ENCODE measurements at regions not wholly inside any gene's neighbourhood (a gene's known extent, or its start where the extent isn't known, plus 50 kb on each side); places are given as distances from the start of the nearest gene placed in this dataset.

DNA sequence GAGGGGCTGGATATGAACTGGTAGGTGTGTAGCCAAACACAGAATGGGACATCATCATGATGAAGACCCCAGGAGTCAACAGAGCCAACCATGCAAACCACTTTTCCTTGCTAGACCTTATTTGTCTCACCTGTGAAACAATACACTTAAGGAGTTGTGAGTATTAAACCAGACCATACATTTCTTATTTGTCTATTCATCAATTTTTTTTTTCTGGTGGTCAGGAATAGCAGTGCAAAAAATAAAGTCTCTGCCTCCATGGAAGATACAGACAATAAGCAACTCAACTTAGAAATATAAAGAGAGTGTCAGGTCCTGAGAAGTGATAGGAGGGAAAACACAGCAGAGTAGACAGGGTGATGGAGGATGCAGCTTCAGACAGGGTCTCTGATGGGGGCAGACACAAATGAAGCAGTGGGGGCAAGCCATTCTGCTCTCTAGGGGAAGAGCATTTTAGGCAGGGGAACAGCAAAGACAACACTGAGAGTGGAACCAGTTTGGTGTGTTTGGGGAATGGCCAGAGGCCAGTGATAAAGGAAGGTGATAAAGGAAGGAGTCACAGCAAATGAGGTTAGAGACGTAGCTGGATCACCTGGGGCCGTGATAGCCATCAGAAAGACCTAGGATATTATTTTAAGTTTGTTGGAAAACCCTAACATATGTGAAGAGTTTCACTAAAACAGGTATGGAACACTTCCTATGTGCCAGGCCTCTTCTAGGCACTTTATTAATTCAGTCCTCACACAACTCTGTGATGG lies 256.2 kb downstream of the MAN2A1 start:
- Histone ChIP-seq H3K9ac (ENCODE audit: low read length) (no peak overlapping the region), H3K27me3 (ENCODE audit: insufficient read depth, low read length) (peaks cover 13% of the 10 kb centered on the region), H3K4me1 (ENCODE audit: control insufficient read depth in 1 of 2, insufficient read depth in 2 of 2, low read length in 2 of 2) (no peaks in the 10 kb centered on the region; a peak in 1 of 4 replicates), H3K36me3 (ENCODE audit: control insufficient read depth in 1 of 2, insufficient read depth in 2 of 2, low read length in 2 of 2) (no peaks in the 10 kb centered on the region), H3K79me2 (ENCODE audit: insufficient read depth, low read length) (no peaks in the 10 kb centered on the region), H4K20me1 (ENCODE audit: insufficient read depth) (no peaks in the 10 kb centered on the region), H3K9me2 (ENCODE audit: insufficient read depth) (no peaks in the 10 kb centered on the region), H3K4me2 (ENCODE audit: low read length) (no peak overlapping the region), H3K27ac (ENCODE audit: low read depth, low read length) (no peak overlapping the region), H2AFZ (ENCODE audit: low read depth, low read length, poor library complexity, severe bottlenecking) (no peak overlapping the region), H3K4me3 (replicated peaks in 1 of 2; ENCODE audit: low read depth in 1 of 2, low read length in 2 of 2) (no peak overlapping the region), H3K9me3 (ENCODE audit: control insufficient read depth in 1 of 2, insufficient read depth in 1 of 2, low read depth in 1 of 2, low read length in 2 of 2) (no peaks in the 10 kb centered on the region)
- ATAC-seq = no peak
- BruUV-seq (replicated peaks) = no TSS peak
- POLR2A ChIA-PET = no interaction called here
- CTCF ChIA-PET = no interaction called here
- no peak for DNase-seq (ENCODE audit: low read depth, low spot score)
- intact Hi-C loops (cut with micrococcal nuclease) = no loop called here
- RAD21 ChIA-PET (ENCODE audit: low non-redundant PET in 1 of 2, low total read pairs in 2 of 2, uncharacterized antibody in 2 of 2, unreplicated experiment in 2 of 2) = no interaction called here
- TF ChIP-seq POLR2A (IDR thresholded peaks at IDR 0.05; ENCODE audit: borderline replicate concordance, extremely low read depth, insufficient read depth, insufficient read length) (no peak), EZH2phosphoT487 (IDR thresholded peaks at IDR 0.05; ENCODE audit: borderline replicate concordance) (no peak), ELF1 (IDR thresholded peaks at IDR 0.05; ENCODE audit: borderline replicate concordance, low read depth) (no peak), EZH2 (IDR thresholded peaks at IDR 0.05) (no peak), FOSL1 (IDR thresholded peaks at IDR 0.05; ENCODE audit: low read depth) (no peak), SIN3A (IDR thresholded peaks at IDR 0.05; ENCODE audit: low read depth) (no peak), SP1 (IDR thresholded peaks at IDR 0.05; ENCODE audit: low read depth) (no peak), ZNF274 (IDR thresholded peaks at IDR 0.05; ENCODE audit: low read depth, low read length) (no peak), EGR1 (IDR thresholded peaks at IDR 0.05; ENCODE audit: low read depth) (no peak), TCF7L2 (IDR thresholded peaks at IDR 0.05; ENCODE audit: borderline replicate concordance, extremely low read depth, insufficient read depth, insufficient read length) (no peak), RAD21 (IDR thresholded peaks at IDR 0.05; ENCODE audit: low read depth) (no peak), SRF (IDR thresholded peaks at IDR 0.05; ENCODE audit: low read depth) (no peak), YY1 (IDR thresholded peaks at IDR 0.05; ENCODE audit: extremely low read depth, insufficient replicate concordance, low read depth, low read length) (no peak), ZFX (IDR thresholded peaks at IDR 0.05) (no peak), POLR2AphosphoS5 (IDR thresholded peaks at IDR 0.05; ENCODE audit: low read depth, low read length) (no peak), JUND (IDR thresholded peaks at IDR 0.05) (no peak)
- TF ChIP-seq, protein P1, sequence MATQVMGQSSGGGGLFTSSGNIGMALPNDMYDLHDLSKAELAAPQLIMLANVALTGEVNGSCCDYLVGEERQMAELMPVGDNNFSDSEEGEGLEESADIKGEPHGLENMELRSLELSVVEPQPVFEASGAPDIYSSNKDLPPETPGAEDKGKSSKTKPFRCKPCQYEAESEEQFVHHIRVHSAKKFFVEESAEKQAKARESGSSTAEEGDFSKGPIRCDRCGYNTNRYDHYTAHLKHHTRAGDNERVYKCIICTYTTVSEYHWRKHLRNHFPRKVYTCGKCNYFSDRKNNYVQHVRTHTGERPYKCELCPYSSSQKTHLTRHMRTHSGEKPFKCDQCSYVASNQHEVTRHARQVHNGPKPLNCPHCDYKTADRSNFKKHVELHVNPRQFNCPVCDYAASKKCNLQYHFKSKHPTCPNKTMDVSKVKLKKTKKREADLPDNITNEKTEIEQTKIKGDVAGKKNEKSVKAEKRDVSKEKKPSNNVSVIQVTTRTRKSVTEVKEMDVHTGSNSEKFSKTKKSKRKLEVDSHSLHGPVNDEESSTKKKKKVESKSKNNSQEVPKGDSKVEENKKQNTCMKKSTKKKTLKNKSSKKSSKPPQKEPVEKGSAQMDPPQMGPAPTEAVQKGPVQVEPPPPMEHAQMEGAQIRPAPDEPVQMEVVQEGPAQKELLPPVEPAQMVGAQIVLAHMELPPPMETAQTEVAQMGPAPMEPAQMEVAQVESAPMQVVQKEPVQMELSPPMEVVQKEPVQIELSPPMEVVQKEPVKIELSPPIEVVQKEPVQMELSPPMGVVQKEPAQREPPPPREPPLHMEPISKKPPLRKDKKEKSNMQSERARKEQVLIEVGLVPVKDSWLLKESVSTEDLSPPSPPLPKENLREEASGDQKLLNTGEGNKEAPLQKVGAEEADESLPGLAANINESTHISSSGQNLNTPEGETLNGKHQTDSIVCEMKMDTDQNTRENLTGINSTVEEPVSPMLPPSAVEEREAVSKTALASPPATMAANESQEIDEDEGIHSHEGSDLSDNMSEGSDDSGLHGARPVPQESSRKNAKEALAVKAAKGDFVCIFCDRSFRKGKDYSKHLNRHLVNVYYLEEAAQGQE (IDR thresholded peaks at IDR 0.05; ENCODE audit: low read depth) = no peak
- TF ChIP-seq, protein P2, sequence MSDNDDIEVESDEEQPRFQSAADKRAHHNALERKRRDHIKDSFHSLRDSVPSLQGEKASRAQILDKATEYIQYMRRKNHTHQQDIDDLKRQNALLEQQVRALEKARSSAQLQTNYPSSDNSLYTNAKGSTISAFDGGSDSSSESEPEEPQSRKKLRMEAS (IDR thresholded peaks at IDR 0.05) = no peak
- TF ChIP-seq, protein P3, sequence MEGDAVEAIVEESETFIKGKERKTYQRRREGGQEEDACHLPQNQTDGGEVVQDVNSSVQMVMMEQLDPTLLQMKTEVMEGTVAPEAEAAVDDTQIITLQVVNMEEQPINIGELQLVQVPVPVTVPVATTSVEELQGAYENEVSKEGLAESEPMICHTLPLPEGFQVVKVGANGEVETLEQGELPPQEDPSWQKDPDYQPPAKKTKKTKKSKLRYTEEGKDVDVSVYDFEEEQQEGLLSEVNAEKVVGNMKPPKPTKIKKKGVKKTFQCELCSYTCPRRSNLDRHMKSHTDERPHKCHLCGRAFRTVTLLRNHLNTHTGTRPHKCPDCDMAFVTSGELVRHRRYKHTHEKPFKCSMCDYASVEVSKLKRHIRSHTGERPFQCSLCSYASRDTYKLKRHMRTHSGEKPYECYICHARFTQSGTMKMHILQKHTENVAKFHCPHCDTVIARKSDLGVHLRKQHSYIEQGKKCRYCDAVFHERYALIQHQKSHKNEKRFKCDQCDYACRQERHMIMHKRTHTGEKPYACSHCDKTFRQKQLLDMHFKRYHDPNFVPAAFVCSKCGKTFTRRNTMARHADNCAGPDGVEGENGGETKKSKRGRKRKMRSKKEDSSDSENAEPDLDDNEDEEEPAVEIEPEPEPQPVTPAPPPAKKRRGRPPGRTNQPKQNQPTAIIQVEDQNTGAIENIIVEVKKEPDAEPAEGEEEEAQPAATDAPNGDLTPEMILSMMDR (IDR thresholded peaks at IDR 0.05 in 2 of 3, conservative IDR thresholded peaks at IDR 0.05 in 1 of 3; ENCODE audit: borderline replicate concordance in 1 of 3, insufficient read depth in 1 of 3, low read depth in 2 of 3, low read length in 2 of 3) = no peak
- TF ChIP-seq, protein P4, sequence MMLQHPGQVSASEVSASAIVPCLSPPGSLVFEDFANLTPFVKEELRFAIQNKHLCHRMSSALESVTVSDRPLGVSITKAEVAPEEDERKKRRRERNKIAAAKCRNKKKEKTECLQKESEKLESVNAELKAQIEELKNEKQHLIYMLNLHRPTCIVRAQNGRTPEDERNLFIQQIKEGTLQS (IDR thresholded peaks at IDR 0.05) = no peak
